OCI-LY3 (cell line): ENCODE measurements at regions not wholly inside any gene's neighbourhood (a gene's known extent, or its start where the extent isn't known, plus 50 kb on each side); places are given as distances from the start of the nearest gene placed in this dataset.

Source experiments
- H2AFZ ChIP-seq: fragments of 200-600, 300-600 bp; shearing (Covaris generic); 2 replicates; pipeline ENCODE4 v1.6.0; 2014; ENCODE audit warnings: antibody characterized with exemption, low read depth, low read length
- H3K27ac ChIP-seq: fragments of 200-600, 300-600 bp; sonication (generic); 2 replicates; pipeline ENCODE4 v1.5.1; 2014; ENCODE audit warnings: mild to moderate bottlenecking, low read length, moderate library complexity, mixed read lengths
- H3K27me3 ChIP-seq: fragments of 200-600, 300-600 bp; sonication (generic); 2 replicates; pipeline ENCODE4 v1.6.1; 2014; ENCODE audit warnings: low read depth, low read length, mixed read lengths
- H3K36me3 ChIP-seq: fragments of 200-600, 300-600 bp; sonication (generic); replicated peaks from 2 replicates; pipeline ENCODE3; 2014; ENCODE audit warnings: low read depth, low read length, mixed read lengths
- H3K4me1 ChIP-seq: fragments of 300-600, 200-600 bp; sonication (generic); 2 replicates; pipeline ENCODE4 v1.6.1; 2014; ENCODE audit warnings: low read length, mixed read lengths
- H3K4me2 ChIP-seq: fragments of 200-600, 300-600 bp; sonication (generic); 2 replicates; pipeline ENCODE4 v1.6.1; 2014; ENCODE audit warnings: low read length, mixed read lengths
- H3K4me3 ChIP-seq: fragments of 300-600, 200-600 bp; sonication (generic); 2 replicates; pipeline ENCODE4 v1.5.1; 2014; ENCODE audit warnings: antibody characterized with exemption, mild to moderate bottlenecking, low read length, moderate library complexity
- H3K79me2 ChIP-seq: fragments of 300-600, 200-600 bp; shearing (Covaris generic); 2 replicates; pipeline ENCODE4 v1.6.1; 2014; ENCODE audit warnings: mild to moderate bottlenecking, low read length, mixed read lengths
- H3K9ac ChIP-seq: fragments of 300-600, 200-600 bp; shearing (Covaris generic); 2 replicates; pipeline ENCODE4 v1.6.0; 2014; ENCODE audit warnings: mild to moderate bottlenecking, low read length, moderate library complexity
- H3K9me3 ChIP-seq: fragments of 200-600, 300-600 bp; shearing (Covaris generic); 2 replicates; pipeline ENCODE4 v1.6.1; 2014; ENCODE audit warnings: low read length, mixed read lengths; ENCODE audit not compliant: insufficient read depth
- H4K20me1 ChIP-seq: fragments of 200-600, 300-600 bp; sonication (generic); 2 replicates; pipeline ENCODE4 v1.6.1; 2016; ENCODE audit warnings: low read length, mixed read lengths; ENCODE audit not compliant: insufficient read depth
- CTCF ChIP-seq: fragments of 200-600, 300-600 bp; sonication (generic); IDR thresholded peaks from 2 replicates; pipeline ENCODE4 v1.5.1; 2014; ENCODE audit warnings: antibody characterized with exemption, low read length, low read depth
- EZH2phosphoT487 ChIP-seq: fragments of 200-600 bp; shearing (Covaris generic); IDR thresholded peaks from 2 replicates; pipeline ENCODE4 v1.6.1; 2018; ENCODE audit warnings: antibody characterized with exemption, mixed run types, low read depth

GRCh38 chr1:58939146-58939545 is 155.3 kb upstream of the JUN start:
- no peaks in the 10 kb centered on the region for H3K27me3 ChIP-seq
- H2AFZ ChIP-seq: no peak overlapping the region
- H4K20me1 ChIP-seq: no peaks in the 10 kb centered on the region
- no peak overlapping the region for H3K4me2 ChIP-seq
- TF ChIP-seq EZH2phosphoT487 (no peak), CTCF (no peak)
- no peaks in the 10 kb centered on the region for H3K4me1 ChIP-seq
- H3K9me3 ChIP-seq: no peaks in the 10 kb centered on the region
- no peak overlapping the region for H3K4me3 ChIP-seq
- no peak overlapping the region for H3K9ac ChIP-seq
- no peak overlapping the region for H3K27ac ChIP-seq
- H3K36me3 ChIP-seq: no peaks in the 10 kb centered on the region
- no peaks in the 10 kb centered on the region for H3K79me2 ChIP-seq

GRCh38 chr1:58939666-58940370 is 156.0 kb upstream of the JUN start:
- H3K36me3 ChIP-seq: no peaks in the 10 kb centered on the region
- H3K27me3 ChIP-seq: no peaks in the 10 kb centered on the region
- H3K79me2 ChIP-seq: no peaks in the 10 kb centered on the region
- H4K20me1 ChIP-seq: no peaks in the 10 kb centered on the region
- no peak overlapping the region for H3K4me3 ChIP-seq
- TF ChIP-seq CTCF (no peak), EZH2phosphoT487 (no peak)
- no peak overlapping the region for H3K4me2 ChIP-seq
- no peak overlapping the region for H3K9ac ChIP-seq
- H3K27ac ChIP-seq: no peak overlapping the region
- H3K9me3 ChIP-seq: no peaks in the 10 kb centered on the region
- no peak overlapping the region for H2AFZ ChIP-seq
- H3K4me1 ChIP-seq: no peaks in the 10 kb centered on the region

GRCh38 chr1:58941471-58942289 is 157.8 kb upstream of the JUN start:
- Histone ChIP-seq H3K79me2 (no peaks in the 10 kb centered on the region), H3K9me3 (no peaks in the 10 kb centered on the region), H2AFZ (no peak overlapping the region), H3K9ac (no peak overlapping the region), H3K36me3 (no peaks in the 10 kb centered on the region), H4K20me1 (no peaks in the 10 kb centered on the region), H3K27me3 (no peaks in the 10 kb centered on the region), H3K4me1 (no peaks in the 10 kb centered on the region), H3K27ac (no peak overlapping the region), H3K4me3 (no peak overlapping the region), H3K4me2 (no peak overlapping the region)
- TF ChIP-seq CTCF: no peak

GRCh38 chr1:58942759-58943191 is 158.9 kb upstream of the JUN start:
- TF ChIP-seq EZH2phosphoT487: no peak
- no peak for TF ChIP-seq CTCF
- no peaks in the 10 kb centered on the region for H3K4me1 ChIP-seq
- H3K27ac ChIP-seq: no peak overlapping the region

More at GRCh38 chr1:58942759-58943191, 158.9 kb upstream of the JUN start:
- Histone ChIP-seq H3K36me3 (no peaks in the 10 kb centered on the region), H3K79me2 (no peaks in the 10 kb centered on the region), H3K27me3 (no peaks in the 10 kb centered on the region), H3K9ac (no peak overlapping the region), H4K20me1 (no peaks in the 10 kb centered on the region), H3K9me3 (no peaks in the 10 kb centered on the region), H3K4me3 (no peak overlapping the region), H3K4me2 (no peak overlapping the region), H2AFZ (no peak overlapping the region)
